ENCODE measurements at regions not wholly inside any gene's neighbourhood (a gene's known extent, or its start where the extent isn't known, plus 50 kb on each side); places are given as distances from the start of the nearest gene placed in this dataset.

DNA sequence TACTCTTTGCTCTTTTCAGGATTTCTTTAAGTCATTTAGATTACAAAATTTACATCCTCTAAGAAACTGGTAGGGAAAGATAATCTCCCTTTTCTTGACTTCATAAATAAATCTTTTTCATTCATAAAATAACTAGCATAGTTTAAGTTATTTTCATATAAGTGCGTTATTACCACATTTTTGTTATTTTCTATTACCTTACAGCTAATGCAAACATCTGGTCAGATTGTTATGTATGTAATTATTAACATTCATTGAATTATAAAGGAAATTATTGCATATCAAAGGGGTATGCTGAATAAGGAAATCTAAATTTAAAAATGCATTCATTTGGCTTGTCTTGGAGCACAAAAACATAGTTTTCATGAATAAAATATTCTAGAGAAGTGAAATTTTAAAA is 55.3 kb upstream of the SLITRK1 start:
- H4K20me1 ChIP-seq (replicated peaks; ENCODE audit: insufficient read depth) = no peaks in the 10 kb centered on the region
- H3K27me3 ChIP-seq (ENCODE audit: insufficient read depth) = no peaks in the 10 kb centered on the region
- ATAC-seq (no peak; the same call in 2 of the 3 replicates), DNase-seq (ENCODE audit: low spot score) (no peak)
- H3K4me1 ChIP-seq (ENCODE audit: insufficient read depth) = peaks cover 28% of the 10 kb centered on the region
- no peaks in the 10 kb centered on the region for H3K9me2 ChIP-seq (ENCODE audit: insufficient read depth)
- H3K4me3 Mint-ChIP-seq = no peak overlapping the region
- no peak overlapping the region for H2AFZ ChIP-seq
- peak overlapping the region; percentile 95 for H3K27ac Mint-ChIP-seq
- no peaks in the 10 kb centered on the region for H3K79me2 ChIP-seq (replicated peaks; ENCODE audit: insufficient read depth)
- peak overlapping the region; percentile 5 for H3K4me2 ChIP-seq
- peaks cover 23% of the 10 kb centered on the region for H3K4me1 Mint-ChIP-seq
- H3K27ac ChIP-seq (ENCODE audit: low read depth) = peak overlapping the region; percentile 70
- no peak for TF ChIP-seq EZH2 (IDR thresholded peaks at IDR 0.05; ENCODE audit: low read depth, unreplicated experiment)
- peak; percentile 58; the same call in 1 of the 2 replicates for TF ChIP-seq NANOG (IDR thresholded peaks at IDR 0.05; ENCODE audit: borderline replicate concordance)
- H3K36me3 ChIP-seq (ENCODE audit: insufficient read depth) = no peaks in the 10 kb centered on the region; the same call in 1 of the 2 replicates
- H3K4me3 ChIP-seq = no peak overlapping the region
- H3K9me3 Mint-ChIP-seq = peaks cover 32% of the 10 kb centered on the region
- no peaks in the 10 kb centered on the region for H3F3A ChIP-seq (replicated peaks; ENCODE audit: low read depth)
- H3K27me3 Mint-ChIP-seq (ENCODE audit: insufficient read depth, low read depth, poor library complexity) = peaks cover 4% of the 10 kb centered on the region
- H3K36me3 Mint-ChIP-seq (ENCODE audit: low read depth) = peaks cover 47% of the 10 kb centered on the region

DNA sequence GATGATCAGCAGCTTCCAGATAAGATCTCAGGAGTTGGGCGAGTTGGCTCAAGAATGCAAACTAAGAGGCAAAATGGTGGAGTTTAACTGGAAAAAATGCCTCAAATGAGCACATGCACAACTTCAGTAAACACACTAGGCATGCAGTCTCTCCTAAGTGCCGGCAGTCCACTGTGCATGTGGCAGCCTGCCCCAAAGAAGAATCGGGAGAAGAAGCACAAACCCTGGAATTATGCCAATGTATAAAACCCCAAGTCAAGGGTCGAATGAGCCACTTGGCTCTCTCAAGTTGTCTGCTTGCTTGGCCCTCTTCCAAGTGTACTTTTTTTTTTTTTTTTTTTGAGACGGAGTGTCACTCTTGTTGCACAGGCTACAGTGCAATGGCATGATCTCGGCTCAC is 53.3 kb upstream of the SLITRK1 start:
- Mint-ChIP-seq H3K9me3 (peaks cover 15% of the 10 kb centered on the region), H3K27me3 (ENCODE audit: insufficient read depth, low read depth, poor library complexity) (no peaks in the 10 kb centered on the region), H3K27ac (no peak overlapping the region), H3K36me3 (ENCODE audit: low read depth) (peaks cover 28% of the 10 kb centered on the region), H3K4me1 (peaks cover 23% of the 10 kb centered on the region), H3K4me3 (no peak overlapping the region)
- Histone ChIP-seq H3K27ac (ENCODE audit: low read depth) (no peak overlapping the region), H3K27me3 (ENCODE audit: insufficient read depth) (no peaks in the 10 kb centered on the region), H3K4me1 (ENCODE audit: insufficient read depth) (peaks cover 28% of the 10 kb centered on the region), H3K9me2 (ENCODE audit: insufficient read depth) (peaks cover 9% of the 10 kb centered on the region), H3F3A (replicated peaks; ENCODE audit: low read depth) (no peaks in the 10 kb centered on the region), H3K79me2 (replicated peaks; ENCODE audit: insufficient read depth) (no peaks in the 10 kb centered on the region), H3K4me2 (no peak overlapping the region), H2AFZ (no peak overlapping the region), H4K20me1 (replicated peaks; ENCODE audit: insufficient read depth) (no peaks in the 10 kb centered on the region), H3K36me3 (ENCODE audit: insufficient read depth) (no peaks in the 10 kb centered on the region), H3K4me3 (no peak overlapping the region)
- DNase-seq (ENCODE audit: low spot score) (no peak), ATAC-seq (no peak)
- TF ChIP-seq, protein P1, sequence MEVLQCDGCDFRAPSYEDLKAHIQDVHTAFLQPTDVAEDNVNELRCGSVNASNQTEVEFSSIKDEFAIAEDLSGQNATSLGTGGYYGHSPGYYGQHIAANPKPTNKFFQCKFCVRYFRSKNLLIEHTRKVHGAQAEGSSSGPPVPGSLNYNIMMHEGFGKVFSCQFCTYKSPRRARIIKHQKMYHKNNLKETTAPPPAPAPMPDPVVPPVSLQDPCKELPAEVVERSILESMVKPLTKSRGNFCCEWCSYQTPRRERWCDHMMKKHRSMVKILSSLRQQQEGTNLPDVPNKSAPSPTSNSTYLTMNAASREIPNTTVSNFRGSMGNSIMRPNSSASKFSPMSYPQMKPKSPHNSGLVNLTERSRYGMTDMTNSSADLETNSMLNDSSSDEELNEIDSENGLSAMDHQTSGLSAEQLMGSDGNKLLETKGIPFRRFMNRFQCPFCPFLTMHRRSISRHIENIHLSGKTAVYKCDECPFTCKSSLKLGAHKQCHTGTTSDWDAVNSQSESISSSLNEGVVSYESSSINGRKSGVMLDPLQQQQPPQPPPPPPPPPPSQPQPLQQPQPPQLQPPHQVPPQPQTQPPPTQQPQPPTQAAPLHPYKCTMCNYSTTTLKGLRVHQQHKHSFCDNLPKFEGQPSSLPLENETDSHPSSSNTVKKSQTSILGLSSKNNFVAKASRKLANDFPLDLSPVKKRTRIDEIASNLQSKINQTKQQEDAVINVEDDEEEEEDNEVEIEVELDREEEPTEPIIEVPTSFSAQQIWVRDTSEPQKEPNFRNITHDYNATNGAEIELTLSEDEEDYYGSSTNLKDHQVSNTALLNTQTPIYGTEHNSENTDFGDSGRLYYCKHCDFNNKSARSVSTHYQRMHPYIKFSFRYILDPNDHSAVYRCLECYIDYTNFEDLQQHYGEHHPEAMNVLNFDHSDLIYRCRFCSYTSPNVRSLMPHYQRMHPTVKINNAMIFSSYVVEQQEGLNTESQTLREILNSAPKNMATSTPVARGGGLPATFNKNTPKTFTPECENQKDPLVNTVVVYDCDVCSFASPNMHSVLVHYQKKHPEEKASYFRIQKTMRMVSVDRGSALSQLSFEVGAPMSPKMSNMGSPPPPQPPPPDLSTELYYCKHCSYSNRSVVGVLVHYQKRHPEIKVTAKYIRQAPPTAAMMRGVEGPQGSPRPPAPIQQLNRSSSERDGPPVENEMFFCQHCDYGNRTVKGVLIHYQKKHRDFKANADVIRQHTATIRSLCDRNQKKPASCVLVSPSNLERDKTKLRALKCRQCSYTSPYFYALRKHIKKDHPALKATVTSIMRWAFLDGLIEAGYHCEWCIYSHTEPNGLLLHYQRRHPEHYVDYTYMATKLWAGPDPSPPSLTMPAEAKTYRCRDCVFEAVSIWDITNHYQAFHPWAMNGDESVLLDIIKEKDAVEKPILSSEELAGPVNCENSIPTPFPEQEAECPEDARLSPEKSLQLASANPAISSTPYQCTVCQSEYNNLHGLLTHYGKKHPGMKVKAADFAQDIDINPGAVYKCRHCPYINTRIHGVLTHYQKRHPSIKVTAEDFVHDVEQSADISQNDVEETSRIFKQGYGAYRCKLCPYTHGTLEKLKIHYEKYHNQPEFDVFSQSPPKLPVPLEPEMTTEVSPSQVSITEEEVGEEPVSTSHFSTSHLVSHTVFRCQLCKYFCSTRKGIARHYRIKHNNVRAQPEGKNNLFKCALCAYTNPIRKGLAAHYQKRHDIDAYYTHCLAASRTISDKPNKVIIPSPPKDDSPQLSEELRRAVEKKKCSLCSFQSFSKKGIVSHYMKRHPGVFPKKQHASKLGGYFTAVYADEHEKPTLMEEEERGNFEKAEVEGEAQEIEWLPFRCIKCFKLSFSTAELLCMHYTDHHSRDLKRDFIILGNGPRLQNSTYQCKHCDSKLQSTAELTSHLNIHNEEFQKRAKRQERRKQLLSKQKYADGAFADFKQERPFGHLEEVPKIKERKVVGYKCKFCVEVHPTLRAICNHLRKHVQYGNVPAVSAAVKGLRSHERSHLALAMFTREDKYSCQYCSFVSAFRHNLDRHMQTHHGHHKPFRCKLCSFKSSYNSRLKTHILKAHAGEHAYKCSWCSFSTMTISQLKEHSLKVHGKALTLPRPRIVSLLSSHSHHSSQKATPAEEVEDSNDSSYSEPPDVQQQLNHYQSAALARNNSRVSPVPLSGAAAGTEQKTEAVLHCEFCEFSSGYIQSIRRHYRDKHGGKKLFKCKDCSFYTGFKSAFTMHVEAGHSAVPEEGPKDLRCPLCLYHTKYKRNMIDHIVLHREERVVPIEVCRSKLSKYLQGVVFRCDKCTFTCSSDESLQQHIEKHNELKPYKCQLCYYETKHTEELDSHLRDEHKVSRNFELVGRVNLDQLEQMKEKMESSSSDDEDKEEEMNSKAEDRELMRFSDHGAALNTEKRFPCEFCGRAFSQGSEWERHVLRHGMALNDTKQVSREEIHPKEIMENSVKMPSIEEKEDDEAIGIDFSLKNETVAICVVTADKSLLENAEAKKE (CRISPR knock-in tag; IDR thresholded peaks at IDR 0.05) = no peak
- TF ChIP-seq EZH2phosphoT487 (IDR thresholded peaks at IDR 0.05; ENCODE audit: unreplicated experiment) = no peak
- TF ChIP-seq CREB1 (CRISPR knock-in tag; IDR thresholded peaks at IDR 0.05; ENCODE audit: low read depth) = no peak
- no peak for TF ChIP-seq POLR2AphosphoS5 (IDR thresholded peaks at IDR 0.05; ENCODE audit: low read depth)
- no peak for TF ChIP-seq STAT1 (IDR thresholded peaks at IDR 0.05; ENCODE audit: unreplicated experiment)
- no peak for TF ChIP-seq NANOG (IDR thresholded peaks at IDR 0.05; ENCODE audit: borderline replicate concordance)
- no peak for TF ChIP-seq EZH2 (IDR thresholded peaks at IDR 0.05; ENCODE audit: low read depth, unreplicated experiment)
- TF ChIP-seq ETS1 (IDR thresholded peaks at IDR 0.05) = no peak
- TF ChIP-seq REST (IDR thresholded peaks at IDR 0.05; ENCODE audit: unreplicated experiment) = no peak
- no peak for TF ChIP-seq JUNB (IDR thresholded peaks at IDR 0.05; ENCODE audit: unreplicated experiment)
- no peak for TF ChIP-seq ZNF114 (CRISPR knock-in tag; IDR thresholded peaks at IDR 0.05)
- TF ChIP-seq ZNF331 (CRISPR knock-in tag; IDR thresholded peaks at IDR 0.05; ENCODE audit: low read depth) = no peak
